DOHH2 (cell line): ENCODE measurements at regions not wholly inside any gene's neighbourhood (a gene's known extent, or its start where the extent isn't known, plus 50 kb on each side); places are given as distances from the start of the nearest gene placed in this dataset.

Experiments used
- CTCF ChIP-seq: fragments of 200-600 bp; sonication (generic); IDR thresholded peaks from one replicate; pipeline ENCODE4 v1.5.1; 2014; ENCODE audit warnings: antibody characterized with exemption, mild to moderate bottlenecking, low read depth, low read length; ENCODE audit not compliant: poor library complexity, severe bottlenecking
- EZH2phosphoT487 ChIP-seq: fragments of 200-600 bp; sonication (generic); IDR thresholded peaks from 2 replicates; pipeline ENCODE4 v1.6.1; 2017; ENCODE audit warnings: borderline replicate concordance, mild to moderate bottlenecking, antibody characterized with exemption, low read length, moderate library complexity, mixed read lengths

GRCh38 chr5:89570557-89570956 lies 687.6 kb upstream of the MEF2C start:
- TF ChIP-seq CTCF: no peak
- no peak for TF ChIP-seq EZH2phosphoT487
